H1 (cell line): ENCODE measurements at regions not wholly inside any gene's neighbourhood (a gene's known extent, or its start where the extent isn't known, plus 50 kb on each side); places are given as distances from the start of the nearest gene placed in this dataset.

Experiments used
- CBX5 ChIP-seq: fragments of 300-800, 300-1000 bp; sonication (generic); IDR thresholded peaks from 2 replicates; pipeline ENCODE4 v1.7.1; 2016; ENCODE audit warnings: antibody characterized with exemption, low read length, low read depth
- EP300 ChIP-seq, 2 experiments: IDR thresholded peaks; 1 replicate in 1 of 2; 2 replicates in 1 of 2; pipeline ENCODE4 v1.6.1; 2011 to 2012; ENCODE audit warnings: low read depth in 2 of 2, low read length in 2 of 2, mild to moderate bottlenecking in 2 of 2, borderline replicate concordance in 1 of 2, inconsistent platforms in 1 of 2, moderate library complexity in 1 of 2
- EZH2 ChIP-seq: fragments of 200-600 bp; sonication (generic); IDR thresholded peaks from 2 replicates; pipeline ENCODE4 v1.7.1; 2012; ENCODE audit warnings: low read depth, mild to moderate bottlenecking, moderate library complexity, low read length, inconsistent platforms; ENCODE audit not compliant: severe bottlenecking
- HDAC2 ChIP-seq, 2 experiments: fragments of 300-600 bp in 1 of 2; sonication (generic) in 1 of 2; IDR thresholded peaks; 2 replicates each; pipeline ENCODE4 v1.6.1; 2011 to 2012; ENCODE audit warnings: low read depth in 2 of 2, low read length in 2 of 2, mild to moderate bottlenecking in 2 of 2, moderate library complexity in 2 of 2, borderline replicate concordance in 1 of 2, inconsistent platforms in 1 of 2
- POLR2A ChIP-seq, 2 experiments: IDR thresholded peaks; 1 replicate in 1 of 2; 2 replicates in 1 of 2; pipeline ENCODE4 v1.6.1; 2011; ENCODE audit warnings: low read depth in 2 of 2, low read length in 2 of 2, mild to moderate bottlenecking in 2 of 2; ENCODE audit errors: control extremely low read depth in 1 of 2
- RAD21 ChIP-seq, 2 experiments: IDR thresholded peaks in 1 of 2; conservative IDR thresholded peaks in 1 of 2; 2 replicates each; pipeline ENCODE4 v1.6.1; 2011; ENCODE audit warnings: low read depth in 2 of 2, low read length in 2 of 2, improper control_type of control experiment in 1 of 2, inconsistent platforms in 1 of 2, mild to moderate bottlenecking in 1 of 2, moderate library complexity in 1 of 2
- RFX5 ChIP-seq: IDR thresholded peaks from 2 replicates; pipeline ENCODE4 v1.6.1; 2011; ENCODE audit warnings: low read depth, low read length, improper control_type of control experiment, borderline replicate concordance
- RNF2 ChIP-seq: fragments of 200-900, 300-1000 bp; sonication (generic); IDR thresholded peaks from 2 replicates; pipeline ENCODE4 v1.7.1; 2016; ENCODE audit warnings: borderline replicate concordance, low read depth, mild to moderate bottlenecking, antibody characterized with exemption, low read length; ENCODE audit not compliant: poor library complexity, severe bottlenecking; ENCODE audit errors: missing control alignments
- SUZ12 ChIP-seq: fragments of 200-600 bp; sonication (generic); IDR thresholded peaks from 2 replicates; pipeline ENCODE4 v1.6.1; 2012; ENCODE audit warnings: mild to moderate bottlenecking, inconsistent platforms, low read length, moderate library complexity, mixed read lengths
- TAF1 ChIP-seq: IDR thresholded peaks from 2 replicates; pipeline ENCODE4 v1.6.1; 2011; ENCODE audit warnings: mild to moderate bottlenecking, low read depth, low read length
- TCF12 ChIP-seq: IDR thresholded peaks from 2 replicates; pipeline ENCODE4 v1.6.1; 2011; ENCODE audit warnings: low read depth, mild to moderate bottlenecking, low read length
- TEAD4 ChIP-seq: IDR thresholded peaks from 2 replicates; pipeline ENCODE4 v1.6.1; 2012; ENCODE audit warnings: low read depth, low read length, inconsistent platforms, mixed read lengths
- YY1 ChIP-seq: IDR thresholded peaks from 2 replicates; pipeline ENCODE4 v1.6.1; 2011; ENCODE audit warnings: low read depth, mild to moderate bottlenecking, low read length
- TF ChIP-seq, protein P1 (sequence below), 3 experiments: IDR thresholded peaks; 1 replicate in 2 of 3; 2 replicates in 1 of 3; pipeline versions ENCODE4 v1.5.1 to v1.6.1; 2011; ENCODE audit warnings: low read length in 3 of 3, mild to moderate bottlenecking in 3 of 3, inconsistent platforms in 2 of 3, low read depth in 1 of 3, moderate library complexity in 1 of 3; ENCODE audit not compliant: insufficient read depth in 1 of 3; ENCODE audit errors: control extremely low read depth in 1 of 3

DNA sequence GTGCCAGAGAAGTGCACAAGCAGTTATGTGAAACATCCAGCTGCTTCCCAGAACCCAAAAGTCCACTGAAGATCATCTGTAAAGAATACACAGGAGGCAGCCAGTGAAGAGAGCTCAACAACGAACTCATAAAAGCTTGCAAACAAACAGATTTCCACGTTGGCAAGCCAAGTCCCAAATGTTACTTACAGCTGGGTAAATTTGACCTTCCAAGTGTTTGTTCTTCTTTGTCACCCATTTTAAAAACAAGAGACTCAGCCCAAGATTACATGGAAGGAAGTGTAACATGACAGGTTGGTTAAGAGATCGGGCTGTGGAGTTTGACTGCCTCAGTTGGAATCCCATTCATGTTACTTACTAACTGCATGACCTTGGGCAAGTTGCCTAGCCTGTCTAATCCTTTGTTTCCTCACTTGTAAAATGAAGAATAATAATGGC is 174.9 kb upstream of the PAPPA start:
- TF ChIP-seq, protein P1, sequence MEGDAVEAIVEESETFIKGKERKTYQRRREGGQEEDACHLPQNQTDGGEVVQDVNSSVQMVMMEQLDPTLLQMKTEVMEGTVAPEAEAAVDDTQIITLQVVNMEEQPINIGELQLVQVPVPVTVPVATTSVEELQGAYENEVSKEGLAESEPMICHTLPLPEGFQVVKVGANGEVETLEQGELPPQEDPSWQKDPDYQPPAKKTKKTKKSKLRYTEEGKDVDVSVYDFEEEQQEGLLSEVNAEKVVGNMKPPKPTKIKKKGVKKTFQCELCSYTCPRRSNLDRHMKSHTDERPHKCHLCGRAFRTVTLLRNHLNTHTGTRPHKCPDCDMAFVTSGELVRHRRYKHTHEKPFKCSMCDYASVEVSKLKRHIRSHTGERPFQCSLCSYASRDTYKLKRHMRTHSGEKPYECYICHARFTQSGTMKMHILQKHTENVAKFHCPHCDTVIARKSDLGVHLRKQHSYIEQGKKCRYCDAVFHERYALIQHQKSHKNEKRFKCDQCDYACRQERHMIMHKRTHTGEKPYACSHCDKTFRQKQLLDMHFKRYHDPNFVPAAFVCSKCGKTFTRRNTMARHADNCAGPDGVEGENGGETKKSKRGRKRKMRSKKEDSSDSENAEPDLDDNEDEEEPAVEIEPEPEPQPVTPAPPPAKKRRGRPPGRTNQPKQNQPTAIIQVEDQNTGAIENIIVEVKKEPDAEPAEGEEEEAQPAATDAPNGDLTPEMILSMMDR (IDR thresholded peaks at IDR 0.05; ENCODE audit: control extremely low read depth in 1 of 3, insufficient read depth in 1 of 3, low read depth in 1 of 3, low read length in 3 of 3) = no peak
- TF ChIP-seq HDAC2 (IDR thresholded peaks at IDR 0.05; ENCODE audit: borderline replicate concordance in 1 of 2, low read depth in 2 of 2, low read length in 2 of 2) (no peak), SUZ12 (no peak), EZH2 (no peak), RFX5 (no peak), EP300 (IDR thresholded peaks at IDR 0.05; ENCODE audit: borderline replicate concordance in 1 of 2, low read depth in 2 of 2, low read length in 2 of 2) (no peak), POLR2A (IDR thresholded peaks at IDR 0.05; ENCODE audit: control extremely low read depth in 1 of 2, low read depth in 2 of 2, low read length in 2 of 2) (no peak), TCF12 (no peak), RAD21 (IDR thresholded peaks at IDR 0.05 in 1 of 2, conservative IDR thresholded peaks at IDR 0.05 in 1 of 2; ENCODE audit: low read depth in 2 of 2, low read length in 2 of 2) (no peak), CBX5 (no peak), TEAD4 (no peak), TAF1 (no peak), YY1 (no peak), RNF2 (no peak)
